Lower leg skin (tissue), 4 donors: ENCODE measurements at regions not wholly inside any gene's neighbourhood (a gene's known extent, or its start where the extent isn't known, plus 50 kb on each side); places are given as distances from the start of the nearest gene placed in this dataset.

ENCODE experiments used
- DNase-seq, 2 donors: peaks; one replicate each; pipeline ENCODE4 v3.0.0-alpha.2; 2019; ENCODE audit warnings: low spot score in 2 of 2
- H3K4me3 ChIP-seq: fragments of 200-600 bp; sonication (generic); 2 replicates; pipeline ENCODE4 v1.5.1; 2017; ENCODE audit warnings: mild to moderate bottlenecking, low read depth; ENCODE audit not compliant: poor library complexity, severe bottlenecking
- CTCF ChIP-seq, 3 donors: fragments of 450-650 bp; IDR thresholded peaks; one replicate each; pipeline ENCODE4 v1.5.1; 2016; ENCODE audit warnings: antibody characterized with exemption in 3 of 3, mild to moderate bottlenecking in 3 of 3, moderate library complexity in 2 of 3
- POLR2A ChIP-seq, 2 donors: fragments of 450-650 bp; IDR thresholded peaks; one replicate each; pipeline ENCODE4 v1.6.1; 2016 to 2017; ENCODE audit warnings: antibody characterized with exemption in 2 of 2, mild to moderate bottlenecking in 1 of 2, moderate library complexity in 1 of 2
- WGBS, 2 donors: methylation state at CpG; one replicate each; pipeline ENCODE4 v1.1.5; 2018; 5-methylcytosine and 5-hydroxymethylcytosine counted together
- intact Hi-C: fragments of 100-400 bp; cut with DNase I; formaldehyde crosslinking; loops from one replicate; pipeline ENCODE4 v1.15.0; 2023; ENCODE audit warnings: low total_unique reads

- no peak for TF ChIP-seq POLR2A (IDR thresholded peaks at IDR 0.05)
- TF ChIP-seq CTCF (IDR thresholded peaks at IDR 0.05): no peak
- DNase-seq: no peak
- intact Hi-C loops: no loop called here
- 59 to 64% methylated on average over 2 of the region's 2 CpGs for WGBS, 2 donors
- H3K4me3 ChIP-seq: no peak overlapping the region
Observed at GRCh38 chrX:113728937-113729336, 854.9 kb upstream of the HTR2C start.

- WGBS, 2 donors: 57 to 71% methylated on average over 3 of the region's 3 CpGs
- no peak for DNase-seq
- TF ChIP-seq POLR2A (IDR thresholded peaks at IDR 0.05): no peak
- no peak for TF ChIP-seq CTCF (IDR thresholded peaks at IDR 0.05)
- no peak overlapping the region for H3K4me3 ChIP-seq
- intact Hi-C loops: no loop called here
Observed at GRCh38 chrX:113726898-113727297, 857.0 kb upstream of the HTR2C start.

- DNase-seq: no peak
- TF ChIP-seq POLR2A (IDR thresholded peaks at IDR 0.05) (no peak), CTCF (IDR thresholded peaks at IDR 0.05) (no peak)
- WGBS, 2 donors: 79 to 90% methylated on average over 4 of the region's 4 CpGs
- intact Hi-C loops: no loop called here
- H3K4me3 ChIP-seq: no peak overlapping the region
Observed at GRCh38 chrX:113726466-113726865, 857.4 kb upstream of the HTR2C start.

GRCh38 chrX:113726009-113726408 is 857.9 kb upstream of the HTR2C start:
- no peak overlapping the region for H3K4me3 ChIP-seq
- intact Hi-C loops: no loop called here
- WGBS, 2 donors: 65 to 83% methylated on average over 3 of the region's 3 CpGs
- DNase-seq: no peak
- TF ChIP-seq CTCF (IDR thresholded peaks at IDR 0.05): no peak
- TF ChIP-seq POLR2A (IDR thresholded peaks at IDR 0.05): no peak

- H3K4me3 ChIP-seq: no peak overlapping the region
- DNase-seq: no peak
- intact Hi-C loops: no loop called here
- WGBS, 2 donors: 79% methylated on average over 3 of the region's 3 CpGs; no CpG with 5 or more reads in 1 of the 2 donors
- TF ChIP-seq POLR2A (IDR thresholded peaks at IDR 0.05) (no peak), CTCF (IDR thresholded peaks at IDR 0.05) (no peak)
Observed at GRCh38 chrX:113699939-113700338, 859.3 kb upstream of the AMOT start.

GRCh38 chrX:113675278-113675677 is 834.6 kb upstream of the AMOT start:
- TF ChIP-seq POLR2A (IDR thresholded peaks at IDR 0.05) (no peak), CTCF (IDR thresholded peaks at IDR 0.05) (no peak)

More at GRCh38 chrX:113675278-113675677, 834.6 kb upstream of the AMOT start:
- WGBS, 2 donors: 71 to 85% methylated on average over 1 of the region's 1 CpG
- intact Hi-C loops: no loop called here
- H3K4me3 ChIP-seq: no peak overlapping the region
- DNase-seq: no peak
